Prostate gland (tissue), 2 donors: ENCODE measurements at regions not wholly inside any gene's neighbourhood (a gene's known extent, or its start where the extent isn't known, plus 50 kb on each side); places are given as distances from the start of the nearest gene placed in this dataset.

ENCODE experiments used
- POLR2A ChIP-seq: fragments of 450-650 bp; IDR thresholded peaks from one replicate; pipeline ENCODE4 v1.6.1; 2016; ENCODE audit warnings: antibody characterized with exemption, mild to moderate bottlenecking
- POLR2AphosphoS5 ChIP-seq: sonication (generic); formaldehyde crosslinking; IDR thresholded peaks from one replicate; pipeline ENCODE4 v1.6.1; 2017; ENCODE audit warnings: antibody characterized with exemption
- TF ChIP-seq, protein P1 (sequence below), 4 experiments: fragments of 200-600 bp in 2 of 4; fragments of 450-650 bp in 2 of 4; sonication (generic) in 2 of 4; IDR thresholded peaks; 1 replicate in 3 of 4; 2 replicates in 1 of 4; pipeline ENCODE4 v1.5.1; 2016 to 2019; ENCODE audit warnings: antibody characterized with exemption in 4 of 4, mild to moderate bottlenecking in 2 of 4, moderate library complexity in 2 of 4

DNA sequence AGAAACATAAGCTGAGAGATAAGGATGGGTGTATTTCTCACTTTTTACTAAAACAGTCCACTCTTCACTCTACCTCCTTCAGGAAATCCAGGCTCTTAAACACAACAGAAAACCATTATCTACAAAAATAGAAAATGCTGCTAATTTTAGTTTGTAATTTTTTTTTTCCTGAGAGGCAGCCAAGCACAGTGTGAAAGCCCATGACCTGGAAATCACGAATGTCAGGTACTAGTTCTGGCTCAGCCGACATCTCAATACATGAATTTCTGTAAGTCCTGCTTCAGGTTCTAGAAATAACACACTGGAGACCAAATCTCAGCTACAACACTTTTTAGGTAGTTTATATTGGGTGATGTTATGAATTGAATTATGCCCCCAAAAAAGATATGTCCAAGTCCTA is 308.9 kb downstream of the KCNA4 start:
- TF ChIP-seq, protein P1, sequence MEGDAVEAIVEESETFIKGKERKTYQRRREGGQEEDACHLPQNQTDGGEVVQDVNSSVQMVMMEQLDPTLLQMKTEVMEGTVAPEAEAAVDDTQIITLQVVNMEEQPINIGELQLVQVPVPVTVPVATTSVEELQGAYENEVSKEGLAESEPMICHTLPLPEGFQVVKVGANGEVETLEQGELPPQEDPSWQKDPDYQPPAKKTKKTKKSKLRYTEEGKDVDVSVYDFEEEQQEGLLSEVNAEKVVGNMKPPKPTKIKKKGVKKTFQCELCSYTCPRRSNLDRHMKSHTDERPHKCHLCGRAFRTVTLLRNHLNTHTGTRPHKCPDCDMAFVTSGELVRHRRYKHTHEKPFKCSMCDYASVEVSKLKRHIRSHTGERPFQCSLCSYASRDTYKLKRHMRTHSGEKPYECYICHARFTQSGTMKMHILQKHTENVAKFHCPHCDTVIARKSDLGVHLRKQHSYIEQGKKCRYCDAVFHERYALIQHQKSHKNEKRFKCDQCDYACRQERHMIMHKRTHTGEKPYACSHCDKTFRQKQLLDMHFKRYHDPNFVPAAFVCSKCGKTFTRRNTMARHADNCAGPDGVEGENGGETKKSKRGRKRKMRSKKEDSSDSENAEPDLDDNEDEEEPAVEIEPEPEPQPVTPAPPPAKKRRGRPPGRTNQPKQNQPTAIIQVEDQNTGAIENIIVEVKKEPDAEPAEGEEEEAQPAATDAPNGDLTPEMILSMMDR (IDR thresholded peaks at IDR 0.05), result no peak
- TF ChIP-seq POLR2AphosphoS5, result no peak
- TF ChIP-seq POLR2A, result no peak
